GM12878 (cell line): ENCODE measurements at regions not wholly inside any gene's neighbourhood (a gene's known extent, or its start where the extent isn't known, plus 50 kb on each side); places are given as distances from the start of the nearest gene placed in this dataset.

Source experiments
- ATAC-seq: fragments of 200-7000 bp; cut with Tn5 transposase; 3 replicates; pipeline ENCODE4 v1.9.1; 2020; ENCODE audit warnings: mild to moderate bottlenecking, moderate library complexity
- BruUV-seq: library from RNA; stranded (reverse); fragments of 400-500 nt; replicated peaks from 2 replicates; lab custom pipeline; 2021; lab: Mats Ljungman, UMichigan
- CTCF ChIA-PET: fragments of 300-600 bp; sonication (Branson Sonifier 250); formaldehyde crosslinking; extraction: SDS; loops from one replicate; lab custom pipeline; 2021; ENCODE audit warnings: inconsistent platforms; lab: Yijun Ruan, JAX
- POLR2A ChIA-PET: fragments of 350-600 bp; formaldehyde crosslinking; extraction: SDS; loops from one replicate; lab custom pipeline; 2021; ENCODE audit warnings: inconsistent platforms; lab: Charles Lee
- RAD21 ChIA-PET: fragments of 300-600 bp; sonication (Branson Sonifier 250); formaldehyde crosslinking; loops from one replicate; lab custom pipeline; 2023; ENCODE audit warnings: antibody characterized with exemption; ENCODE audit not compliant: unreplicated experiment; lab: Charles Lee
- SMC1A ChIA-PET: fragments of 300-600 bp; sonication (Branson Sonifier 250); formaldehyde crosslinking; loops from one replicate; lab custom pipeline; 2023; ENCODE audit not compliant: unreplicated experiment, uncharacterized antibody; lab: Charles Lee
- DNase-seq: peaks from one replicate; pipeline ENCODE4 v3.0.0-alpha.2; 2011; ENCODE audit warnings: low read depth, low spot score
- FAIRE-seq: peaks from 3 replicates; lab custom pipeline; 2011; peaks lifted over from hg19 to GRCh38; lab: Jason Lieb, UNC
- H2AFZ ChIP-seq: 2 replicates; pipeline ENCODE4 v1.6.0; 2011; ENCODE audit warnings: low read depth, low read length, control low read depth; ENCODE audit not compliant: control insufficient read depth
- H3K27ac ChIP-seq: 2 replicates; pipeline ENCODE4 v1.5.1; 2011; ENCODE audit warnings: control low read depth; ENCODE audit not compliant: control insufficient read depth, insufficient read depth
- H3K27me3 ChIP-seq, 2 experiments: replicated peaks in 1 of 2; 2 replicates each; pipeline versions ENCODE4 v1.6.0 to v1.6.1; 2011; ENCODE audit warnings: low read length in 1 of 2; ENCODE audit not compliant: control insufficient read depth in 2 of 2, insufficient read depth in 2 of 2
- H3K36me3 ChIP-seq, 2 experiments: 2 replicates each; pipeline ENCODE4 v1.5.1; 2011; ENCODE audit warnings: low read length in 1 of 2; ENCODE audit not compliant: control insufficient read depth in 2 of 2, insufficient read depth in 2 of 2
- H3K4me1 ChIP-seq: 2 replicates; pipeline ENCODE4 v1.6.1; 2011; ENCODE audit warnings: mild to moderate bottlenecking, low read length, moderate library complexity, mixed read lengths; ENCODE audit not compliant: control insufficient read depth, insufficient read depth
- H3K4me2 ChIP-seq: 2 replicates; pipeline ENCODE4 v1.6.0; 2011; ENCODE audit warnings: control low read depth; ENCODE audit not compliant: control insufficient read depth, insufficient read depth
- H3K4me3 ChIP-seq: fragments of 200-600 bp; sonication (generic); 2 replicates; pipeline ENCODE4 v1.5.1; 2016
- H3K79me2 ChIP-seq: 2 replicates; pipeline ENCODE4 v1.6.0; 2011; ENCODE audit warnings: low read length; ENCODE audit not compliant: control insufficient read depth, insufficient read depth
- H3K9ac ChIP-seq: 2 replicates; pipeline ENCODE4 v1.8.0; 2011; ENCODE audit warnings: low read length, control low read depth, mixed read lengths; ENCODE audit not compliant: control insufficient read depth, insufficient read depth
- H3K9me3 ChIP-seq: replicated peaks from 3 replicates; pipeline ENCODE4 v1.5.1; 2011; ENCODE audit warnings: mild to moderate bottlenecking, low read length; ENCODE audit not compliant: control insufficient read depth, insufficient read depth
- H4K20me1 ChIP-seq: 2 replicates; pipeline ENCODE4 v1.6.0; 2011; ENCODE audit not compliant: control insufficient read depth, insufficient read depth
- BHLHE40 ChIP-seq, 2 experiments: fragments of 450-650 bp in 1 of 2; IDR thresholded peaks; 2 replicates each; pipeline ENCODE4 v1.6.1; 2011 to 2017; ENCODE audit warnings: low read depth in 2 of 2, borderline replicate concordance in 1 of 2, improper control_type of control experiment in 1 of 2, low read length in 1 of 2, mild to moderate bottlenecking in 1 of 2
- CHD1 ChIP-seq: IDR thresholded peaks from 2 replicates; pipeline ENCODE4 v1.6.1; 2012; ENCODE audit warnings: low read depth, low read length, improper control_type of control experiment
- GATAD2B ChIP-seq: fragments of 450-650 bp; conservative IDR thresholded peaks from 2 replicates; pipeline ENCODE4 v1.6.1; 2017; ENCODE audit warnings: low read depth, mild to moderate bottlenecking, moderate library complexity
- KDM1A ChIP-seq: fragments of 200-600 bp; sonication (generic); IDR thresholded peaks from 2 replicates; pipeline ENCODE4 v1.6.1; 2016; ENCODE audit warnings: borderline replicate concordance
- NKRF ChIP-seq: fragments of 450-650 bp; conservative IDR thresholded peaks from 2 replicates; pipeline ENCODE4 v1.6.1; 2017; ENCODE audit warnings: mild to moderate bottlenecking, moderate library complexity
- NR2C2 ChIP-seq: IDR thresholded peaks from 2 replicates; pipeline ENCODE4 v1.6.1; 2011; ENCODE audit warnings: borderline replicate concordance, low read depth; ENCODE audit not compliant: control insufficient read depth, insufficient read length
- RAD21 ChIP-seq: IDR thresholded peaks from 2 replicates; pipeline ENCODE4 v1.6.1; 2011; ENCODE audit warnings: mild to moderate bottlenecking, low read depth, low read length, moderate library complexity; ENCODE audit not compliant: insufficient read depth
- RAD51 ChIP-seq: fragments of 450-650 bp; IDR thresholded peaks from 2 replicates; pipeline ENCODE4 v1.6.1; 2016; ENCODE audit warnings: moderate library complexity, mild to moderate bottlenecking, inconsistent platforms
- SIN3A ChIP-seq: IDR thresholded peaks from 2 replicates; pipeline ENCODE4 v1.6.1; 2012; ENCODE audit warnings: low read depth, low read length, improper control_type of control experiment
- SMAD5 ChIP-seq: IDR thresholded peaks from 2 replicates; pipeline ENCODE4 v1.6.1; 2016; ENCODE audit warnings: antibody characterized with exemption, low read depth
- SREBF1 ChIP-seq: IDR thresholded peaks from 2 replicates; pipeline ENCODE4 v1.6.1; 2012; ENCODE audit warnings: mild to moderate bottlenecking, low read length
- SUPT20H ChIP-seq: IDR thresholded peaks from 2 replicates; pipeline ENCODE4 v1.6.1; 2011; ENCODE audit warnings: low read depth, mild to moderate bottlenecking, low read length, moderate library complexity, borderline replicate concordance; ENCODE audit not compliant: control insufficient read depth
- TARDBP ChIP-seq: IDR thresholded peaks from 2 replicates; pipeline ENCODE4 v1.6.1; 2016; ENCODE audit warnings: borderline replicate concordance
- ZNF24 ChIP-seq: fragments of 450-650 bp; IDR thresholded peaks from 2 replicates; pipeline ENCODE4 v1.6.1; 2017; ENCODE audit warnings: antibody characterized with exemption, mild to moderate bottlenecking
- ZNF384 ChIP-seq: IDR thresholded peaks from 2 replicates; pipeline ENCODE4 v1.6.1; 2012; ENCODE audit warnings: low read depth, mild to moderate bottlenecking, low read length, improper control_type of control experiment, borderline replicate concordance
- WGBS: methylation state at CpG from one replicate; pipeline ENCODE4 v1.1.6; 2016; ENCODE audit warnings: low lambda C conversion rate; ENCODE audit not compliant: insufficient replicate concordance, insufficient coverage; ENCODE audit errors: missing lambda C conversion rate; 5-methylcytosine and 5-hydroxymethylcytosine counted together
- in situ Hi-C: fragments of 300-500 bp; cut with MboI; formaldehyde crosslinking; loops from 9 replicates; pipeline ENCODE4 v1.14.3; 2018; ENCODE audit warnings: mixed read lengths
- intact Hi-C: fragments of 100-400 bp; cut with micrococcal nuclease; formaldehyde crosslinking; loops from one replicate; pipeline ENCODE4 v1.14.2; 2022; ENCODE audit not compliant: unreplicated experiment
- TF ChIP-seq, protein P1 (sequence below): fragments of 450-650 bp; formaldehyde crosslinking; IDR thresholded peaks from 2 replicates; pipeline ENCODE4 v1.4.0; 2022; ENCODE audit warnings: mild to moderate bottlenecking, moderate library complexity
- TF ChIP-seq, protein P2 (sequence below): fragments of 450-650 bp; IDR thresholded peaks from 2 replicates; pipeline ENCODE4 v1.6.1; 2014; ENCODE audit warnings: mild to moderate bottlenecking

GRCh38 chr10:107913317-107914294, 749.1 kb upstream of the SORCS1 start:
- DNase-seq: no peak
- in situ Hi-C loops: no loop called here
- no peak for TF ChIP-seq RAD51
- TF ChIP-seq NKRF: no peak
- TF ChIP-seq, protein P1, sequence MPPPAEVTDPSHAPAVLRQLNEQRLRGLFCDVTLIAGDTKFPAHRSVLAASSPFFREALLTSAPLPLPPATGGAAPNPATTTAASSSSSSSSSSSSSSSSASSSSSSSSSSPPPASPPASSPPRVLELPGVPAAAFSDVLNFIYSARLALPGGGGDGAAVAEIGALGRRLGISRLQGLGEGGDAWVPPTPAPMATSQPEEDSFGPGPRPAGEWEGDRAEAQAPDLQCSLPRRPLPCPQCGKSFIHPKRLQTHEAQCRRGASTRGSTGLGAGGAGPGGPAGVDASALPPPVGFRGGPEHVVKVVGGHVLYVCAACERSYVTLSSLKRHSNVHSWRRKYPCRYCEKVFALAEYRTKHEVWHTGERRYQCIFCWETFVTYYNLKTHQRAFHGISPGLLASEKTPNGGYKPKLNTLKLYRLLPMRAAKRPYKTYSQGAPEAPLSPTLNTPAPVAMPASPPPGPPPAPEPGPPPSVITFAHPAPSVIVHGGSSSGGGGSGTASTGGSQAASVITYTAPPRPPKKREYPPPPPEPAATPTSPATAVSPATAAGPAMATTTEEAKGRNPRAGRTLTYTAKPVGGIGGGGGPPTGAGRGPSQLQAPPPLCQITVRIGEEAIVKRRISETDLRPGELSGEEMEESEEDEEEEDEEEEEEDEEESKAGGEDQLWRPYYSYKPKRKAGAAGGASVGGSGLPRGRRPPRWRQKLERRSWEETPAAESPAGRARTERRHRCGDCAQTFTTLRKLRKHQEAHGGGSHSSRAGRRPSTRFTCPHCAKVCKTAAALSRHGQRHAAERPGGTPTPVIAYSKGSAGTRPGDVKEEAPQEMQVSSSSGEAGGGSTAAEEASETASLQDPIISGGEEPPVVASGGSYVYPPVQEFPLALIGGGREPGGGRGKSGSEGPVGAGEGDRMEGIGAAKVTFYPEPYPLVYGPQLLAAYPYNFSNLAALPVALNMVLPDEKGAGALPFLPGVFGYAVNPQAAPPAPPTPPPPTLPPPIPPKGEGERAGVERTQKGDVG (CRISPR knock-in tag): no peak
- TF ChIP-seq, protein P2, sequence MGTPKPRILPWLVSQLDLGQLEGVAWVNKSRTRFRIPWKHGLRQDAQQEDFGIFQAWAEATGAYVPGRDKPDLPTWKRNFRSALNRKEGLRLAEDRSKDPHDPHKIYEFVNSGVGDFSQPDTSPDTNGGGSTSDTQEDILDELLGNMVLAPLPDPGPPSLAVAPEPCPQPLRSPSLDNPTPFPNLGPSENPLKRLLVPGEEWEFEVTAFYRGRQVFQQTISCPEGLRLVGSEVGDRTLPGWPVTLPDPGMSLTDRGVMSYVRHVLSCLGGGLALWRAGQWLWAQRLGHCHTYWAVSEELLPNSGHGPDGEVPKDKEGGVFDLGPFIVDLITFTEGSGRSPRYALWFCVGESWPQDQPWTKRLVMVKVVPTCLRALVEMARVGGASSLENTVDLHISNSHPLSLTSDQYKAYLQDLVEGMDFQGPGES: no peak
- no peak for TF ChIP-seq CHD1
- no peak for TF ChIP-seq NR2C2
- TF ChIP-seq SMAD5: no peak
- TF ChIP-seq ZNF24: no peak
- TF ChIP-seq GATAD2B: no peak
- no peak for TF ChIP-seq SUPT20H
- TF ChIP-seq TARDBP: no peak
- TF ChIP-seq KDM1A: no peak
- no peak for TF ChIP-seq RAD21
- TF ChIP-seq ZNF384: peak; percentile 87
- no peak for TF ChIP-seq SREBF1
- no peak for TF ChIP-seq SIN3A
- TF ChIP-seq BHLHE40 (IDR thresholded peaks at IDR 0.05; ENCODE audit: borderline replicate concordance in 1 of 2, low read depth in 2 of 2, low read length in 1 of 2): no peak

More at GRCh38 chr10:107913317-107914294, 749.1 kb upstream of the SORCS1 start:
- CTCF ChIA-PET: interaction anchor here (0.6 to 2.9 kb wide), 12 partner anchors 9 to 504 kb away, joined by 3 to 29 read pairs (median 4); no protein-coding TSS in a partner anchor
- Histone ChIP-seq H3K9ac (no peak overlapping the region), H3K4me1 (no peaks in the 10 kb centered on the region), H3K4me3 (no peak overlapping the region), H3K27me3 (no peaks in the 10 kb centered on the region), H3K27ac (no peak overlapping the region), H3K79me2 (no peaks in the 10 kb centered on the region), H3K36me3 (no peaks in the 10 kb centered on the region), H2AFZ (no peak overlapping the region), H3K4me2 (peak overlapping the region; percentile 17; the same call in 1 of the 2 replicates), H3K9me3 (no peaks in the 10 kb centered on the region), H4K20me1 (no peaks in the 10 kb centered on the region)
- ATAC-seq (peak; percentile 61), FAIRE-seq (peak; percentile 49)
- intact Hi-C loops: loop anchor here (5.0 kb wide), 1 partner anchor 99 kb away; no protein-coding TSS in a partner anchor
- TSS peak; percentile 85 for BruUV-seq
- POLR2A ChIA-PET: interaction anchor here (0.6 to 0.9 kb wide), 4 partner anchors 82 to 243 kb away, joined by 3 to 4 read pairs (median 3); no protein-coding TSS in a partner anchor
- RAD21 ChIA-PET: interaction anchor here (0.7 to 5.7 kb wide), 22 partner anchors 10 to 691 kb away, joined by 3 to 50 read pairs (median 4); no protein-coding TSS in a partner anchor
- WGBS: 23% methylated on average over 5 of the region's 6 CpGs
- SMC1A ChIA-PET: interaction anchor here (0.7 to 4.0 kb wide), 32 partner anchors 10 to 525 kb away, joined by 3 to 33 read pairs (median 4); no protein-coding TSS in a partner anchor
